GM23338 (cell line): ENCODE measurements at regions not wholly inside any gene's neighbourhood (a gene's known extent, or its start where the extent isn't known, plus 50 kb on each side); places are given as distances from the start of the nearest gene placed in this dataset.

ENCODE experiments used
- CREB1 ChIP-seq: fragments of 250-450 bp; sonication (Bioruptor Pico); IDR thresholded peaks from 2 replicates; pipeline ENCODE4 v1.5.0; 2020; ENCODE audit warnings: low read depth, mild to moderate bottlenecking, moderate library complexity
- CTCF ChIP-seq, 2 experiments: fragments of 200-600 bp in 1 of 2; sonication (generic) in 1 of 2; conservative IDR thresholded peaks; 2 replicates each; pipeline versions ENCODE4 v1.5.1 to v1.6.1; 2016 to 2017; ENCODE audit warnings: antibody characterized with exemption in 2 of 2, low read depth in 2 of 2, mild to moderate bottlenecking in 2 of 2, moderate library complexity in 1 of 2
- ETS1 ChIP-seq: IDR thresholded peaks from 2 replicates; pipeline ENCODE4 v1.6.1; 2016; ENCODE audit warnings: antibody characterized with exemption
- EZH2 ChIP-seq: fragments of 200-600 bp; sonication (generic); IDR thresholded peaks from one replicate; pipeline ENCODE4 v1.8.0; 2017; ENCODE audit warnings: antibody characterized with exemption, mild to moderate bottlenecking, low read depth; ENCODE audit not compliant: unreplicated experiment
- EZH2phosphoT487 ChIP-seq: fragments of 200-600 bp; sonication (generic); IDR thresholded peaks from one replicate; pipeline ENCODE4 v1.8.1; 2018; ENCODE audit warnings: antibody characterized with exemption; ENCODE audit not compliant: unreplicated experiment
- JUNB ChIP-seq: IDR thresholded peaks from one replicate; pipeline ENCODE4 v1.6.1; 2016; ENCODE audit warnings: antibody characterized with exemption; ENCODE audit not compliant: unreplicated experiment
- NANOG ChIP-seq: IDR thresholded peaks from 2 replicates; pipeline ENCODE4 v1.6.1; 2016; ENCODE audit warnings: antibody characterized with exemption, borderline replicate concordance
- POLR2AphosphoS5 ChIP-seq: IDR thresholded peaks from 2 replicates; pipeline ENCODE4 v1.6.1; 2016; ENCODE audit warnings: antibody characterized with exemption, low read depth
- ZNF114 ChIP-seq: fragments of 250-450 bp; sonication (Bioruptor Pico); IDR thresholded peaks from 2 replicates; pipeline ENCODE4 v1.5.0; 2020; ENCODE audit warnings: mild to moderate bottlenecking, moderate library complexity
- ZNF331 ChIP-seq: fragments of 250-450 bp; sonication (Bioruptor Pico); IDR thresholded peaks from 2 replicates; pipeline ENCODE4 v1.5.0; 2020; ENCODE audit warnings: low read depth, mild to moderate bottlenecking, moderate library complexity
- TF ChIP-seq, protein P1 (sequence below): IDR thresholded peaks from one replicate; pipeline ENCODE4 v1.6.1; 2018; ENCODE audit warnings: antibody characterized with exemption; ENCODE audit not compliant: unreplicated experiment

DNA sequence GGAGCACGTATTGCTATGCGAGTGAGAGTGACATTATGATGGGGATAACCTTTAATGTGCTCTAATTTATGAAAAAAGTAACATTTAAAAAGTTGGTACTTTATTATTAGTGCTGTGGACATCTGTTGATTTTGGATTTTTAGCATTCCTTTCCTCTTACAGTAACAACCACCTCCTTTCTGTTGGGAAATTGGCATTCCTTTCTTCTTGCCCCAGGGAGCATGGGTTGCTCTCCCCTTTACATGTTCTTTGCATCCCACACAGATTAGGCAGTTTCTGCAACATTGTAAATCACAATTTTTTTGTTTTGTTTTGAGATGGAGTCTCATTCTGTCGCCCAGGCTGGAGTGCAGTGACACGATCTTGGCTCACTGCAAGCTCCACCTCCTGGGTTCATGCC, 300.2 kb downstream of the LPIN1 start:
- TF ChIP-seq CTCF (conservative IDR thresholded peaks at IDR 0.05; ENCODE audit: low read depth in 2 of 2), result no peak
- no peak for TF ChIP-seq EZH2
- TF ChIP-seq ETS1, result no peak
- no peak for TF ChIP-seq NANOG
- no peak for TF ChIP-seq ZNF114 (CRISPR knock-in tag)
- TF ChIP-seq POLR2AphosphoS5, result no peak
- no peak for TF ChIP-seq EZH2phosphoT487
- TF ChIP-seq, protein P1, sequence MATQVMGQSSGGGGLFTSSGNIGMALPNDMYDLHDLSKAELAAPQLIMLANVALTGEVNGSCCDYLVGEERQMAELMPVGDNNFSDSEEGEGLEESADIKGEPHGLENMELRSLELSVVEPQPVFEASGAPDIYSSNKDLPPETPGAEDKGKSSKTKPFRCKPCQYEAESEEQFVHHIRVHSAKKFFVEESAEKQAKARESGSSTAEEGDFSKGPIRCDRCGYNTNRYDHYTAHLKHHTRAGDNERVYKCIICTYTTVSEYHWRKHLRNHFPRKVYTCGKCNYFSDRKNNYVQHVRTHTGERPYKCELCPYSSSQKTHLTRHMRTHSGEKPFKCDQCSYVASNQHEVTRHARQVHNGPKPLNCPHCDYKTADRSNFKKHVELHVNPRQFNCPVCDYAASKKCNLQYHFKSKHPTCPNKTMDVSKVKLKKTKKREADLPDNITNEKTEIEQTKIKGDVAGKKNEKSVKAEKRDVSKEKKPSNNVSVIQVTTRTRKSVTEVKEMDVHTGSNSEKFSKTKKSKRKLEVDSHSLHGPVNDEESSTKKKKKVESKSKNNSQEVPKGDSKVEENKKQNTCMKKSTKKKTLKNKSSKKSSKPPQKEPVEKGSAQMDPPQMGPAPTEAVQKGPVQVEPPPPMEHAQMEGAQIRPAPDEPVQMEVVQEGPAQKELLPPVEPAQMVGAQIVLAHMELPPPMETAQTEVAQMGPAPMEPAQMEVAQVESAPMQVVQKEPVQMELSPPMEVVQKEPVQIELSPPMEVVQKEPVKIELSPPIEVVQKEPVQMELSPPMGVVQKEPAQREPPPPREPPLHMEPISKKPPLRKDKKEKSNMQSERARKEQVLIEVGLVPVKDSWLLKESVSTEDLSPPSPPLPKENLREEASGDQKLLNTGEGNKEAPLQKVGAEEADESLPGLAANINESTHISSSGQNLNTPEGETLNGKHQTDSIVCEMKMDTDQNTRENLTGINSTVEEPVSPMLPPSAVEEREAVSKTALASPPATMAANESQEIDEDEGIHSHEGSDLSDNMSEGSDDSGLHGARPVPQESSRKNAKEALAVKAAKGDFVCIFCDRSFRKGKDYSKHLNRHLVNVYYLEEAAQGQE, result no peak
- no peak for TF ChIP-seq JUNB
- no peak for TF ChIP-seq CREB1 (CRISPR knock-in tag)
- no peak for TF ChIP-seq ZNF331 (CRISPR knock-in tag)
